ENCODE measurements at regions not wholly inside any gene's neighbourhood (a gene's known extent, or its start where the extent isn't known, plus 50 kb on each side); places are given as distances from the start of the nearest gene placed in this dataset.

- TF ChIP-seq POLR2AphosphoS5 (IDR thresholded peaks at IDR 0.05; ENCODE audit: insufficient read depth, low read depth, low read length) (no peak), CTCF (IDR thresholded peaks at IDR 0.05; ENCODE audit: extremely low read depth in 1 of 2, insufficient read depth in 1 of 2, low read depth in 1 of 2, low read length in 2 of 2) (no peak), POLR2A (IDR thresholded peaks at IDR 0.05; ENCODE audit: low read depth, low read length) (no peak)
These were observed 89.9 kb upstream of the PRKX start for GRCh38 chrX:3803305-3803704.
